HG03097 (cell line): ENCODE measurements at regions not wholly inside any gene's neighbourhood (a gene's known extent, or its start where the extent isn't known, plus 50 kb on each side); places are given as distances from the start of the nearest gene placed in this dataset.

Source experiments
- ATAC-seq: cut with Tn5 transposase; IDR thresholded peaks from one replicate; pipeline ENCODE4 v1.9.1; 2021; ENCODE audit not compliant: unreplicated experiment, low FRiP score

DNA sequence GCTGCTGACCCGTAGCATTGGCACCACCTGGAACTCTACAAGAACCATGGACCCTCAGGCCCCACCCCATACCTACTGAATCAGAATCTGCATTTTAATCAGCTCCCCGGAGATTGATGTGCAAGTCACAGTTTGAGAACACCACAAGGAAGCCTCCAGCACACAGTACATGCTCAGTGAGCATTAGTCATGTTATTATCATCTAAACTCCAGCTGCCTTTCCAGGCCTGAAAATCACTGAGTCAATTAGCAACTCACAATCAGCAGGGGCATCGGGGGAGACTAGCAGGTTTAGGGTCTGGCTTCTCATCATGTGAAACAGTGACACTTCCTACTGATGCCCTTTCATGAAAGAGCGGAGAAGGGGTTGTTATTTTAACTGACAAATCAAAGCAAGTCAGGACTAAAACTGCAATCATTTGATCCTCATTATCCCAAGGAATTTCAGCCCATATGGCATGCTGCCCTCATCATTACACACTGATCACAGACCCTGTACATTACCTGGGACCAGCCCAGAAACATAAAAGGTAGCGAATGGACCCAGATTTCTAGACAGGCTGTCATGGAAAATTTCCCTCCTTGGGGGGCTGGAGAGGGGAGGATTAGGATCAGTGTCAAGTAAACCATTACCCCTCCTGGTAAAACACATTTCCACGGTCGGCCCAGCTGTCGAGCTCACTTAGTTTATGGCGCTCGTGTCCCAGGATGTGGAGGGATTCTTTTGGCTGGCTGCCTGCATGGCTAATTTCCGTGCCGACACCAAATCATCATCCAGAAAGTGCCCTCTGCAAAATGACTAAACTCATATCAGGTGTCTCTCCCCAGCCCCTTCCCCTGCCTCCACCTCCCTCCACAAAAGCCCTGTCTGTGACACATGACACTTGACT is 122.8 kb downstream of the PRLHR start:
- ATAC-seq, result no peak

DNA sequence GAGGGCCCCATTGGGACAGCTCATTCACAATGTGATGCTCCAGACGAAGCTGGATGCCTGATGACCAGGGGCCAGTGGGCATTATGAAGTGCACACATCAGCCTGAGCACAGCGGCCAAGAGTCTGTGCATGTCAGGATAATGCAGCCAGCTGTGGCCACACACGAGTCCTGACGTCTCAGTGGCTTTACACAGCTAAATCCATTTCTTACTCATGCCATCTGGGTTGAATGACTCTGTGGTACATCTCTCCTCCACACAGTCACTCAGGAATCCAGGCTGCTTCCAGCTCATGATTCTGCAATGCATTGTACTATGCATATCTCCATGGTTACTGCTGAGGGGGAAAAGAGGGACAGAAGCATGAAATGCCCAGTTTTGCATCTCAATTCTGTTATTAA is 123.6 kb downstream of the PRLHR start:
- ATAC-seq, result no peak

DNA sequence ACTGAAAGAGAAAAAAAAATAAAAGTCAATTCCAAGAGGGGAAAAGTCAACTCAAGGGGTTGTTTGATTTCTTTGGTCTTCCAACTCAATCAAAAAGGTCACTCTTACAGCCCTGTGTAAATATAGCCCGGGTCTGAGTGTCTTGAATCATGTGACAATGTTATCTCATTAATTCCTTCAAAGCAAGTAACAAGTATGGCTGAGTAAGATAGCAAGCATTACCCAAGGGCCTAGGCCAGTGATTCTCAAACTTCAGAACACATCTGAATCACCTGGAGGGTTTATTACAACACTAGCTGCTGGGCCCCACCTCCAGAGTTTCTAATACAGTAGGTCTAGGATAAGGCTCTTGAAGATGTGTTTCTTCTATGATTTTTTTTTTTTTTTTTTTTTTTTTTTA is 125.0 kb downstream of the PRLHR start:
- ATAC-seq, result no peak

DNA sequence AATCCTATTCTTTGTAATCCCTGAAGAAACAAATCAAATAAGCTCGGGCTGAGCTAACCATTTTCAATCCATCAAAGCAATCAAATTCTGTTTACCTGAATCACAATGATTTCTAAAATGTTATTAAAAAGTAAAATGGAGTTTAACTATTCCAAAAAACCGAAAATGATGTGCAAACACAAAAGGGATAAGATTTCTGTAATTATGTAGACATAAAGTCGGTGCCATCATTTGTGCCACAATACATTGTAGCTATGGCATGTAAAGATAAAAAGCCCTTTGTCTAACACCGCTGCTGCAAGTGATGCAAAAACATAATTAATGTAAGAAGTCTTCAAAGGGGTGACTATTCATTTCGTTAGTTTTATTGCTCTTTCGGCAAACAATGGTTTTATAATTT is 125.1 kb upstream of the FAM204A start:
- no peak for ATAC-seq

DNA sequence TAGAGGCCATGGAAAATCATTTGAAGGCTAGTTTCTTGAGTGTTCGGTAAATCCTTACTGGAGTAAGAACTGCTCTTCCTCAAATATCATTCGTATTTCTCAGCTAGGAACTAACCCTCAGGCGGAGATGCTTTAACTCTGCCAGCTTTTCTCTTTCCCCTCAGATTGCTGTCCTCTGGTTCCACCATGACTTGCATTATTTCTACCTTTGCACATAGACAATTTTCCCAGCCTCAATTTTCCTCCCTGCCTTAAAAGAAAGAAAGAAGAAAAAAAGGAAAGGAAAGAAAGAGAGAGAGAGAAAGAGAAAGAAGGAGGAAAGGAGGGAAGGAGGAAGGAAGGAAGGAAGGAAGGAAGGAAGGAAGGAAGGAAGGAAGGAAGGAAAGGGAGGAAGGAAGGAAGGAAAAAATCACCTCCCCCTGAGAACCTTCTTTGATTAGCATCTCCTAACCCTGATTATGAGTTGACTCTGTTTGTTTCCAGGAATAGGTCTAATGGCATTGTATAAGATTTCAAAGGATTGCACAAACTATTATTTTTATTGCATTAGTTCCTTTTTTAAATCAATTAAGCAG is 123.3 kb upstream of the FAM204A start:
- no peak for ATAC-seq

DNA sequence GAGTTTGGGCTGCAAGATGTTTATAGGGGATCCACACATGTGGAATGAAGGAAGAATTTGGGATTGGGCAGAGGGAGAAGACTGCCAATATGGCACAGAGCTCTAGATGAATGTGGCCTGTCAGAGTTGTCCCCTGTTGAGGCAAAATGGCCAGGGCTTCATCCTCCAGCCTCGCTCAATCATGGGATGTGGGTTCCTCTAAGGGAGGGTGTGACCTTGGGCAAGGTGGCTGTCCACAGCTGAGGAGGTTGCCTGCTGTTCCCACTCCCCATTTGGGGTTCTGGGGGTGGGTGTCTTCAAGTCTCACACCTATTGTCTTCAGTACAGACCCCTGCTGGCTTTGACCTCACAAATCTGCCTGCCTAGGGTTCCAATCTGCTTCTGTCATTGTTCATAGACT is 121.6 kb upstream of the FAM204A start:
- ATAC-seq, result no peak

DNA sequence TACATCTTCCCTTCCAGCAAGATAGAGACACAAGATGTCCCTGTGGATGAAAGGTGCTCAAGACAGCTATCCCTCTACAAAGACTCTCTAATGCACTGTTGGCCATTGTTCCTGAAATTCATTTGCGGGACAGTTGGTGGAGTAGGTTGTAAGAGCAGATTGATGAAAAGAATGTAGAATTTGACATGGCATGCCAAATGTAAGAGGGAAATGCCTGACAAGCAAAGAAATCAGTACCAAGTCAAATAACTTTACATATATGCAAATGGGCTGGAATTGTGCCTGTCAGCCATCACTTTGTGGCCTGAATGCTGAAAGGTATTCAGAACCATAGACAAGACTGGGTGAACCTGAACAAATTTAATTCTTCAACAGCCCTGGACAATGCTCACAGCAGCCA is 120.3 kb upstream of the FAM204A start:
- ATAC-seq, result no peak

DNA sequence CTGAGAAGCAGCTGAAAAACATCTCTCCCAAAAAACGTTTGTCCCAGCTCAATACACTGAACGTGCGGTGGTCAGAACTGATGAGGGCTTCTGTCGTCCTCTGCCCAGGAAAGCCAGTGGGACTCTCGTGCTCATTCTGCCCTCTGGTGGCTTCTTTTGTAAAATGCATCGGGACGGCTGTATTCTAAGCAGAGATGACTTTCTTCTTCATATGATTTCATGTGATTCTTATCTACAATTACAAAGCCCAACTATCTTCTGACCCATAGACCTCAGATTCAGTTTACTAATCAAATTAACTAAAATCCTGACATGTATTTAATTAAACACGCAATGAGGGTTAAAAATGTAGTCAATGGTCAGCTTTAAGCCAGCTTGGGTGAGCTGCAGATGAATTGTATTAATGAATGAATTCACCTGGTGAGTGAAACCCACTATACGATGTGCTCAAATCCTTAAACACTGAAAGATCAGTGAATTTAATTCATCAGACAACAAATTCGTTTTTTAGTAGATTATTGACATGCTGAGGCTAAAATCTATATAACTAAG is 117.6 kb upstream of the FAM204A start:
- no peak for ATAC-seq

DNA sequence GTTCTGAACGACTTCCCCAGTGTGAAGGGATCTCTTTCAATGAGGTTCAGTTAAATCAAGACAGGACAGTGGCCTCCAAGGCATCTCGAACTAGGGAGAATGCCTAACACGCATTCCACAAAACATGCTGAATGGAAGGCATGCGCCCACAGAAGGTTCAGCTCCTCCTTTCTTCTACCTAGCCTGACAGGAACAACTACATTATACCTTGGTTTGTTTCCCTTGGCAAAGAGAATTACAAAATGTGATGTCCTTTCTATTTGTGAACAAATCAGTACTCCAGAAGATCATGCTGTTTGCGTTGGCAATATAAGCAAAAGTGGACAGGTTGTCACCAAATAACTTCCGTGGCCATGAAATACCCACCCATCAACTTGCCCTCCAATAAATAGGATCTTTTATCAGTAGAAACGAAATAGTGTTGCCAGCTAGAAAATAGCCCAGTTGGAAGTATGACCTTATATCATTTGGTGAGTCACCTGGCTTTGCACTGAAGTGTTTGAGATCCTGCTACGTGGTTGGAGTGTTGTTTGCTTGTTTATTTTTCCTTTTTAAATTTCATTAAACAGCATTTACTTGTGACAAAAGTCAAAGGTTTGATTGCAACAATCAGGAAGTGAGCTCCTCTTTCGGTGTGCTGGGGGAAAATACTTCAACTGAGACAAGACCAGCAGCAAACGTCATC is 117.0 kb upstream of the FAM204A start:
- ATAC-seq, result no peak

DNA sequence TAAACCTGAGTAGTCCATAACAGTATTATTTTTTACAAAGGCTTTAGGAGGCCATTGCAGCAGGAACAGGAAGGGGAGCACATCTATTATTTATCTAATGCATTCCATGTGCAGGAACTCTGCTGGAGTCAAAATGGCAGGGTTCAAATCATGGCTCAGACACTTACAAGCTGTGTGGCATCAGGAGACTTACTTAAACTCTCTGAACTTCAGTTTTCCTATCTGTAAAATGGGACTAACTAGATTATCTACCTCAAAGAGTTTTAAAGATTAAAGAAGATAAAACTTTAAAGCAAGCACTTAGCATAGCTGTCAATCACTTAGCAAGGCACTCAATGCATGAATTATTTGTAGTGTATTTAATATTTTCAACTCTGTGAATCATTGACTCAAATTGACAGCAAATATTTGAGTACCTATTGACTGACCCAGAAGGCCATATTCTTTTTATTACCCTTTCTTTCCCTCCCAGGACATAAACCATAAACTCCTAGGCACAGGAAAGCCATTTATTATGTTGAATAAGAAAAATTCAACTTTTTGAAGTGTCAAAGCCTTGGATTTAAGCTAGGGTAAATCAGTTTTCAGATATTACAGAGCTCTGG is 115.8 kb upstream of the FAM204A start:
- no peak for ATAC-seq

DNA sequence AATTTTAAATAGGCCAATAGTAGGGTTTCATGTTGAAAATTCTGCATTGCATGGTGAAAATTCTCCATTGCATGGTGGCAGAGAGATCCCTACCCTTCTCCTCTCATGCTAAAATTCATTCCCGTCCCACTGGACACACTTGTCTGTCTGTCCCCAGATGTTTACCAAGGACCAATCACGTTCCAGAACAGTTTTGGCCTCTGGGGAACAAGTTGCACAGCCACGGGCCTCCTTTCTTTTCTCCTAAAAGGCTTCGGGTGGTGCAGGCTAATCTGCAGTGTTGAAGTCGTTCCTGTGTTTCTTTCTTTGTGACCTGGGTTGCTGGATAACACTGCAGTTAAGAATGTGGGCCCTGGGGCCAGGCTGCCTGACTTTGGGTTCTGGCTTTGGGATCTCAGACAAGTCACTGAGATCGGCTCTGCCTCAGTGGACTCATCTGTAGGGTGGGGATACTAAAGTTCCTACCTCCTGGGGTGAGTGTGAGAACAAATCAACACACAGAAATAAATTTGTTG is 113.1 kb upstream of the FAM204A start:
- ATAC-seq, result no peak

DNA sequence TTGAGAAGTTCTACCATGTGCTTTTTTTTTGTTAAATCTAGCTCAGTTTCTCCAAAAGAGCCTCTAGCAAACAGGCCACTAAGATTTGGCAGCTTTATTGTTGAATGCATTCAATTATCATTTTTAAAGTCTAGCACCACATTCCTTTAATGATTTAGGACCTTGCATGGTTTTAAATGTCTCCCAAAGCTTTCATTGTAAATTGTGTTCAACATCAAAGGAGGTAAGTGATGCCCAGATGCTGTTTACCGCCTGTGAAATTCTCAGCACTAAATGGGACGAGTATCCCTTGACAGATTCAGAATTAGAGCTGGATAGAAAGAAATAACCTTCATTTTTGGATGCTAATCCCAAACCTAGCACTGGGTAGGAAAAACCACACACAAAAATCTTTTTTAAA is 112.1 kb upstream of the FAM204A start:
- no peak for ATAC-seq

DNA sequence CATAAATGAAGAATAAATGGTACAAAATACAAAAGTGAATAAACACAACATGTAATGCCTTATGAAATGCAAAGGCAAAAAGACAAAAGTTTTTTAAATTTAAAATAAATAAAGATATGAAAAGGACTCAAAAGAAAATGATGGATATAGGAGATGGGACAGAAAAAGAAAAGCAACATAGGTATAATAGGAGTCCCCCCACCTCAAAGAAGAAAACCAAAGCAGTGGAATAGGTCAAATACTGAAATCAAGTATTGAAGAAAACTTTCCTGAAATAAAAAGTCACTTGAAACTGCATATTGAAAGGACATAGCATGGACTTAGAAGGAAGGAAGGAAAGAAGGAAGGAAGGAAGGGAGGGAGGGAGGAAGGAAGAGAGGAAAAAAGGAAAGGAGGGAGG is 110.0 kb upstream of the FAM204A start:
- ATAC-seq, result no peak

DNA sequence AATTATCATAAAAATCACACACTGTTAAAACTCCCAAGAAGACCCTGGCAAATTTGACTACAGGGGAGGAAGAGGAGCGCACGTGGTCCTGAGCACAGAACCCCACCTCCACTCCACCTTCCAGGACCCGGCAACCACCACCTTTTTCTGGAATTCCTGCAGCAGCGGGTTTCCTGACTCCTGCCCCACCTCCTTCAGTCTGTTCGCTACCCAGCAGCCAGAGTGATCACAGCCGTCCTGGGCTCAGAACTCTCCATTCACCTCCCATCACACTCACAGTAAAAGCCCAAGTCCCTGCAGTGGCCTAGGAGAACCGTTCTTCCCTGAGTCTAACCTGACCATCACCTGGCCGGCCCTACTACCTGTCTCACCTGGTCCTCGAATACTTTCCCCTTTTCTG is 107.4 kb upstream of the FAM204A start:
- ATAC-seq, result no peak

DNA sequence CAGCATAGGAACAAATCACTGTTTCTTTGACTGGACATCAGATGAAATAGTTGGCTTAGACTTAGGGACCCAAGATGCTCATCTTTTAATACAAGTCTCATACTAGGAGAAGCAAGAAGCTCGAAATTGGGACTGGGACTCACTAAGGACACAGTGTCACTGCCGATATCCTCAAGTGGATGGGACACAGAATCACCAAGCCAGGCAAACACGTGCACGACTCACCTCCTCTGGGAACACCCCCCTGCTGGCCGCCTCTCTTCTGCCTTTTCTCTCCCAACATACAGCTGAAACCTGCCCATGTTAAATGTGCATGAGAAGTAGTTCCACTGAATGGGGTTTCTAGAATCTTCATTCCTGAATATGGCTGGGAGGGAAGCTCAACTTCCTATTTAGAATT is 106.6 kb upstream of the FAM204A start:
- no peak for ATAC-seq

DNA sequence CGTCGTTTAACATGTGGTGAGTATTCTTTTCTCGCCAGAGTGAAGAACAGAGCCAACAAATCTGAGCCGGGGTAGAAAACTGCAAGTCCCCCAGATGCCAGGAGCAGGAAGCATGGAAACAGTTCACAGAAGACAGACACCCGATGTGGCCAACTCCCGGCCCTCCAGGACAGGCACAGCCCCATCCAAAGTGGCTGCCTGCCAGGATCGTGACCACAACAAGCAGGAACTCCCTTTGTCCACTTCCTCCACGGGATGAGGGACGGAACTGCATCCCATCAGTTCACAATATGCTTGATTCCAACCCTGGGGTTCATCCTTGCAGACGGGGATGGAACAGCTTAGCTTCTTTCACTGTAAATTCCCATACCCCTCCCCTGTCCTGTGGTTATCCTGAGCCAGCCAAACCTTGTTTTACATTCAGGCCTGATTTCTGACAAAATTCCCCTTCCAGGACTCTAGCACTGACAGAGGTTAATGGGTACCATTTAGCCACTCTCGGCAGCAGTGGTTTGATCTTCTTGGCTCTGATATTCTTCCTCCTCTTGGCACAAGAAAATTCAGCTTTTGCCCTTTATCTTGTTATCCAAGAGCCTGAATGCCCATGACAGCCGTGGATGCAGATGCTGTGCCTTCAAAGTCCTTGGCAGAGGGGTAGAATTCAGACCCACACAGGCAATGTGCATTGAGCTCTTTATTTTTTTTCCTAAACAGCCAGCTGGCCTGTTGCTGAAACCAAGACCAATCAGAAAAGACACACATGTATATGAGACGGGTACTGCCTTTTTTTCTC is 105.5 kb upstream of the FAM204A start:
- ATAC-seq, result no peak

DNA sequence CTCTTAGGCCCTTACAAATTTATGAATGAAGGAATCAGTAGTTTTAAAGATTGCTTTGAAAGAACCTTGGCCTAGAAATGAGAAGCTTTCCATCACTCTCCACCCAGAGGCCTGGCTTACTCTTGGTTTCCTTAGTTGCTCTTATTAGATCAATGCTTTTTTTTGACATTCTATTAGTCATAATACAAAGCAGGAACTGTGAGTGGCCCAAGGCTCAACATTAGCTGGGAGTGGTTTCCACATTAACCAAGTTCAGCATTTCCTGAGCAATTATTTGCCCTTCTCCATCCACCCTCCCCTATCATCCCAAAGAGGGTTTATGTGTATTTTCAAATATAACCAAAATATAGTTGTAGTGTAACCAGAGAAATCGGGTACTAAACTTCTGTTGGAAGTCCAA is 103.4 kb upstream of the FAM204A start:
- no peak for ATAC-seq

DNA sequence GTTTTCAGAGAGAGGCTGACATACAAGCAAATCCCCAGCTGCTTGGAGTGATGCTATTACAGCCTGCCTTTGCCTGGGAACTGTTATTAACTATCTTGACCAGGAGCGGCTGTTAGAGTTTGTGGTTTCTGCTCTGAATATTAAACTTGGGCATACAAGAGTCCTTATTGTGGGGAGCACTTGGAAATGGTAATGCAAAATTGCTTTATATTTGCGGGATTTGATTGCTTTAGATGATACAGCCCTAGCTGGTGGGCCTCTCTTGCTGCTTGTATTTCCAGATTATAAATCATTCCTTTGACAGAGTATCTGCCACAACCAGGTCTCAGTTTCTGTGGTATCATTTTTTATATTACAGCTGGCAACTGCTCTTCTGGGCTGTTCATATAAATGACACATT is 101.9 kb upstream of the FAM204A start:
- ATAC-seq, result no peak

DNA sequence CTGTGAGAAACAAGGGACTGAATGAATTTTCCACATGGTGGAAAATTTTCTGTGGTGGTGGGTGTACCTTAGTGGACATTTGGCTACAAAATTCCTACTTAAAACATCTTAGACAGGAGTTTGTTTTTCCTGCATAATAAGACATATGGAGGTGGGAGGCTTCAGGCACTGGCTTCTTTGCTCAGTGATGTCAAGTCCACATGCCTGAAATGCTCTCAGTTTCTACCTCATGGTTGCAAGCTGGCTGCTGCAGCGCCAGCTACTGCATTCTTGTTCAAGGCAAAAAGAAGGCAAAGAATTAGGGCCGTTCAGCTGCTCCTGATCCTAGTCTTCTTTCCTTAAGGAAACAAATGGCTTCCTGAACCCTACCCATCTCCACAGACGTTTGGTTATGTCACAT is 99.9 kb upstream of the FAM204A start:
- no peak for ATAC-seq

DNA sequence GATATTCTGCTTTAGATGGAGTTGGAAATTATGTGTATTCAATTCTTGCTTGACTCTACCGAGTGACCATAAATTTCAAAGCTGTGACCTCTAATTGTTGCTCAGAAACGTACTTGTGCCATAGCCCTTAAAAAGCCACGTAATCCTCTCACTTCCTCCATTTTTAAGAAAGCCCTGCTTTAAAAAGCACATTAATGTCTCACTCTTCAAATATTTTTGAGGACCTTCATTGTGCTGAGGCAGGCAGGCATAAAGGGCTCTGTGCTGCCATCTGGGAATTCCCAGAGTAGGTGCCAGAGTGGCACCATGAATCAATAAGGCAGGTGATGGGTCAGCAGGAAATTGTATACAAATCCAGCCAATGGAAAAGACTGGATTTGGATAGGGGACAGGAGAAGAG is 97.7 kb upstream of the FAM204A start:
- ATAC-seq, result no peak
